BLaER1 (cell line): ENCODE measurements at regions not wholly inside any gene's neighbourhood (a gene's known extent, or its start where the extent isn't known, plus 50 kb on each side); places are given as distances from the start of the nearest gene placed in this dataset.

Source experiments
- H3K27ac ChIP-seq: shearing (Covaris generic); formaldehyde crosslinking; 2 replicates; pipeline ENCODE4 v1.8.1; 2022
- H3K27me3 ChIP-seq: shearing (Covaris generic); formaldehyde crosslinking; 2 replicates; pipeline ENCODE4 v1.8.1; 2022
- H3K36me3 ChIP-seq: shearing (Covaris generic); formaldehyde crosslinking; 2 replicates; pipeline ENCODE4 v1.8.1; 2022
- H3K4me1 ChIP-seq: shearing (Covaris generic); formaldehyde crosslinking; 2 replicates; pipeline ENCODE4 v1.8.1; 2022
- H3K4me2 ChIP-seq: shearing (Covaris generic); formaldehyde crosslinking; 2 replicates; pipeline ENCODE4 v1.8.1; 2022
- H3K4me3 ChIP-seq: shearing (Covaris generic); formaldehyde crosslinking; 2 replicates; pipeline ENCODE4 v1.8.1; 2022
- H3K9ac ChIP-seq: shearing (Covaris generic); formaldehyde crosslinking; 2 replicates; pipeline ENCODE4 v1.8.1; 2022
- H3K9me3 ChIP-seq: shearing (Covaris generic); formaldehyde crosslinking; 2 replicates; pipeline ENCODE4 v1.8.1; 2022
- H4K20me1 ChIP-seq: shearing (Covaris generic); formaldehyde crosslinking; 2 replicates; pipeline ENCODE4 v1.8.1; 2022
- Cebpa-rat ChIP-seq: shearing (Covaris generic); IDR thresholded peaks from 2 replicates; pipeline ENCODE4 v1.8.1; 2022

- no peak overlapping the region for H3K27ac ChIP-seq
Measured at GRCh38 chr9:91056917-91057316, 255.3 kb downstream of the SYK start.

DNA sequence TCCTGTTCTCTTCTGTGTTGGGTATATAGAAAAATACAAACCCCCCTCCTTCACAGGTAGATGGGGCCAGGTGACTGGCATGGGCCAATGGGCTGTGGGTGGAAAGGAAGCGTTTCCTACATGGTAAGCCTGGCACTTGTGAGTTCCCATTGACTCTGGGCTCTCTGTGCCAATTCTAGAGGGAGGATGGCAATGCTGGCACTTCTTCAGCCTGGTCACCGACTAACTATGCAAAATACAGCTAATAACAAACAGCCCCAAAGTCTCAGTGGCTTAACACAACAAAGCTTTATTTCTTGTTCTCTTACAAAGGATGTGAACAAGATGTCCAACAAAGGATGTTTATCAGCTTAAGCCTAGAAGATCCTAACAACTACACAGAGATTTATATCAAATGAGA is 258.1 kb downstream of the SYK start:
- Histone ChIP-seq H3K9ac (no peak overlapping the region), H3K27ac (no peak overlapping the region), H3K4me3 (no peak overlapping the region), H4K20me1 (no peaks in the 10 kb centered on the region), H3K27me3 (no peaks in the 10 kb centered on the region), H3K4me1 (peaks cover 11% of the 10 kb centered on the region), H3K36me3 (no peaks in the 10 kb centered on the region), H3K4me2 (no peak overlapping the region), H3K9me3 (0 out of 2 replicates have a peak, but pooled peaks cover 4% of the 10 kb centered on the region)
- TF ChIP-seq Cebpa-rat: no peak

More at GRCh38 chr9:91056917-91057316, 255.3 kb downstream of the SYK start:
- Histone ChIP-seq H3K27me3 (no peaks in the 10 kb centered on the region), H3K9ac (no peak overlapping the region), H3K4me3 (no peak overlapping the region), H3K36me3 (no peaks in the 10 kb centered on the region), H3K4me1 (peaks cover 11% of the 10 kb centered on the region), H3K4me2 (no peak overlapping the region), H4K20me1 (no peaks in the 10 kb centered on the region), H3K9me3 (no peaks in the 10 kb centered on the region)
- TF ChIP-seq Cebpa-rat: no peak

DNA sequence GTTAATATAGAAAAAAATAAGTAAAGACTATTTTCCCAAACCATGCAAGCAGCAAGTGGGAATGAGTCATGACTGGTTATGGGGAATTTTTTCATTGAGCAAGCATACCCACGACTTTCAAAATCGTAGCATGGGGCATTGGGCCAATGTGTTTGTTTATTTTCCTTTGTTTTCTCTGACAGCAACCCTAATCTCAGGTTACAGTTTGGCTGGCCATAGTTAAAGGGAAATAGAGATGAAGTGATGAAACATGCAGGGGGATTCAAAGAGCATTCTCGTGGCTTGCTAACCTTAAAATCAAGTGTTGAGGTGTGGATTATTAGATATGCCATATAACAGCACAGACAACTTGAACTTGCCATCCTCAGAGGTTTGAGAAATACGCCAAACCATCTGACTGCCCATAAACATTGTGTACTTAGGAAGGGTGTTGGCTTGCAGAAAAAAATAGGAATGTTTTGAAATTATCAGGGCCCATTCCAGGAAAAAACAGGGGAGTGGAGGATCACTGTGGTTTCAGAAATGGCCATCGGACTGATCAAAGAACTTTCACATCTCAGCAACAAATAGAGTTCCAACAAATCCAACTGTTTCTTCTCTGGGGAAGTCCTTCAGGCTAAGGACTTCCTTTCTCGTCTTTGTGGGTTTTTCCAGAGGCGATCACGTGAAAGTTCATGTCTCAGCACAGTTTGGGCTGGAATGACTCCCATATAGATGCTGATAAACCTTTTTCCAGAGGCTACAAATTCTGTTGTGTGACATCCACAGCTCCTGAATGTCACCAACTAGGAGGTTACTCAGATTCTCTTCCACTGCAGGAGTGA is 259.1 kb downstream of the SYK start:
- H3K4me2 ChIP-seq: peak overlapping the region; percentile 45

GRCh38 chr9:91061506-91061905 is 259.9 kb downstream of the SYK start:
- no peak overlapping the region for H3K9ac ChIP-seq
- H3K4me1 ChIP-seq: peaks cover 11% of the 10 kb centered on the region
- H3K27ac ChIP-seq: no peak overlapping the region
- no peaks in the 10 kb centered on the region for H4K20me1 ChIP-seq
- H3K9me3 ChIP-seq: 0 out of 2 replicates have a peak, but pooled peaks cover 4% of the 10 kb centered on the region
- TF ChIP-seq Cebpa-rat: no peak
- no peak overlapping the region for H3K4me3 ChIP-seq
- no peaks in the 10 kb centered on the region for H3K36me3 ChIP-seq
- H3K27me3 ChIP-seq: no peaks in the 10 kb centered on the region
- H3K4me2 ChIP-seq: no peak overlapping the region; the same call in 1 of the 2 replicates

More for the DNA sequence above, 259.1 kb downstream of the SYK start:
- H3K36me3 ChIP-seq: no peaks in the 10 kb centered on the region
- TF ChIP-seq Cebpa-rat: no peak
- H3K4me3 ChIP-seq: no peak overlapping the region
- H3K9ac ChIP-seq: no peak overlapping the region
- no peaks in the 10 kb centered on the region for H3K27me3 ChIP-seq
- H3K27ac ChIP-seq: no peak overlapping the region
- 0 out of 2 replicates have a peak, but pooled peaks cover 4% of the 10 kb centered on the region for H3K9me3 ChIP-seq
- peaks cover 11% of the 10 kb centered on the region for H3K4me1 ChIP-seq
- H4K20me1 ChIP-seq: no peaks in the 10 kb centered on the region

DNA sequence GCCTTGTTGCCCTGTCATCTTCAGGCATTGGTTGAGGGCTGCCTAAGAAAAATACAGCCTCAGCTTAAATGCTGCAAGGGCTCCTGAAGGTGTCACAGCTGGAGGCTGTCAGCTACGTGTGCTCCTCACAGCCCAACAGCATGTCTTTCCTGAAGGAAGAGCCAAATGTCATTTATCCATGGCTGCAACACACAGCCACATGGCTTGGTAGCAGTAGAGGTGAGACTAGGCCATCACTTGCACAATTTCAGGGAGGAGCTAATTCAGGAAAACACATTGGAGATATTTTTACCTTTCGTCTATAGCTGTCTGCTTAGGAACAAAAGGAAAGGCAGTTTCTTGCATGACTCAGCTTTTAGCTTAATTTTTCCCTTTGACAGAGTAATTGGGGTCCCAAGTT is 260.7 kb downstream of the SYK start:
- H3K4me2 ChIP-seq: no peak overlapping the region
- H3K27ac ChIP-seq: no peak overlapping the region
- H3K9ac ChIP-seq: no peak overlapping the region

DNA sequence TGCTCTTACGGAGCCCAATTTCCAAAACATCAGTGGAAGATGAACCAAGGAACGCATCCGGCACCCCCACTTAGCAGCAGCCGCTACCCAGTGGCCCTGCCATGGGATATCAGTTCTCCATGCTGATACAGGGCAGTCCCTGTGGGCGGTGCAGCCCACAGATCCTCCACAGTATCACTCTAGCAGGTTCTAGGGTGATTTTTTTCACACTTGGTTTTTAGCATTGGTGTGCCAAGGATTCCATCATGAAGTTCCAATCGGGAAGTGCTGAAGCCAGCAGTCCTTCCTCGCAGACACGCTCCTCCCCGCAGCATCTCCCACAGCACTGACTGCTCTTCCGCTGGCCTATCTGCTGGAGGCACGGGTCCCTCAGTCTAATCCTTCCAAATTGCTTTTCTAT is 261.9 kb downstream of the SYK start:
- peaks cover 11% of the 10 kb centered on the region for H3K4me1 ChIP-seq
- H3K4me2 ChIP-seq: no peak overlapping the region
- H3K27me3 ChIP-seq: no peaks in the 10 kb centered on the region
- no peak overlapping the region for H3K4me3 ChIP-seq
- H3K27ac ChIP-seq: no peak overlapping the region
- no peaks in the 10 kb centered on the region for H3K36me3 ChIP-seq
- H4K20me1 ChIP-seq: no peaks in the 10 kb centered on the region
- 0 out of 2 replicates have a peak, but pooled peaks cover 5% of the 10 kb centered on the region for H3K9me3 ChIP-seq
- H3K9ac ChIP-seq: no peak overlapping the region
- TF ChIP-seq Cebpa-rat: no peak

More for the DNA sequence above, 260.7 kb downstream of the SYK start:
- no peaks in the 10 kb centered on the region for H3K27me3 ChIP-seq
- H3K4me1 ChIP-seq: peaks cover 11% of the 10 kb centered on the region
- no peaks in the 10 kb centered on the region for H3K36me3 ChIP-seq
- H3K9me3 ChIP-seq: 0 out of 2 replicates have a peak, but pooled peaks cover 4% of the 10 kb centered on the region
- no peaks in the 10 kb centered on the region for H4K20me1 ChIP-seq
- no peak for TF ChIP-seq Cebpa-rat
- no peak overlapping the region for H3K4me3 ChIP-seq

DNA sequence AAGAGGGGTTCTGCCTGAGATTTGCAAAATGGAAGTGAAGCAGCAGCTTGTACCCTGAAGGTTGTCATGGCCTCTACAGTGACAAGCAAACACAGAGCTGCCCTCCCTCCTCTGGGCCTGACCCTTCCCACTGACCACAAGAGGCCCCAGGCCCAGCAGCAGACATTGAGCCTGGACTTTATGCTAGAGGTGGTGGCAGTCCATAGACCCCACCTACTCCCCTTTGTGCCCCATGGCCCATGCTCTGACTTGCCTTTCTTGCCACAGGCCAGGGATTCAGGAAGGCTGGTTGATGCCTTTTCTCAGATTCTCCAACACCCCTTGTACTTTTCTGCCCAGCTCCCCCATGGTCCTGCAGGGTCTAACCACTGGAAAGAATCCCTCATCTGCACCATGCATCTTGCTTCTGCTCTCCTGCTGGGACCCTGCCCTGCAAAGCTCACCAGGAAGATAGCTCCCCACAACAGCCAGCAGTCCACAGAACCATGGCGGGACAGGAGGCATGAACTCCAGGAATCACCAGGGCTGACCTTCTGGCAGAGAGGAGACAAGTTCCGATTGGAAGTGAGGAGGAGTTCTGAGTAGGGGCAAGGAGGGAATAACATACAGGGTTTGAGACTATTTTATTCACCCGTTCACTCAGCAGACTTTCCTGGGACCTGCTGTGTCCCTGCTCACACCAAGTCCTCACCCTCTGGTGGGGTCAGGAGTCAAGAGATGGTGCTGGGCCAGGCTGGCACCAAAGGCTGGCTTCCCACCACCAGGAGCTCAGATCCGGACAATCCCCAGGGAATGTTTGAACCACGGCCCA is 263.8 kb downstream of the SYK start:
- no peak overlapping the region for H3K4me3 ChIP-seq
- no peak overlapping the region for H3K27ac ChIP-seq
- 0 out of 2 replicates have a peak, but pooled peaks cover 12% of the 10 kb centered on the region for H3K9me3 ChIP-seq
- H4K20me1 ChIP-seq: no peaks in the 10 kb centered on the region
- peaks cover 11% of the 10 kb centered on the region for H3K4me1 ChIP-seq
- H3K36me3 ChIP-seq: no peaks in the 10 kb centered on the region
- H3K9ac ChIP-seq: no peak overlapping the region
- no peak overlapping the region for H3K4me2 ChIP-seq
- H3K27me3 ChIP-seq: no peaks in the 10 kb centered on the region
- TF ChIP-seq Cebpa-rat: no peak

DNA sequence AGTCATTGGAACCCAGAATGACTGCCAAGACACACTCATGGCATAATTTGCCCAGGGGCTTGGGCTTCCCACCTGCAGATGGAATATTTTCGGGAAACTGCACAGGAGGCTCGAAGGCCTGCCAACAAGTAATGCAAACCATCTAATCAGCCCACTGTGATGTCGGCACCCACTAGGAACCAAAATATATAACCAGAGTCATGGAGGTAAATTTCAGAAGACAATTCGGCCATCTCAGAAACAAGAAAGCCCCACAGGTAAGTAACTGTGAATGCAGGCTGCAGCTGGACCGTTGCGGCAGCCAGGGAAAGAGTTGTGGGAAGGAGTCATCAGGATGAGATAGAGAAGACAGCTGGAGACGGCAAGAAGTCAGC is 264.4 kb downstream of the SYK start:
- Histone ChIP-seq H3K9ac (no peak overlapping the region), H3K4me2 (no peak overlapping the region), H4K20me1 (no peaks in the 10 kb centered on the region), H3K36me3 (no peaks in the 10 kb centered on the region), H3K4me3 (no peak overlapping the region), H3K27me3 (no peaks in the 10 kb centered on the region), H3K4me1 (peaks cover 7% of the 10 kb centered on the region), H3K9me3 (0 out of 2 replicates have a peak, but pooled peaks cover 12% of the 10 kb centered on the region), H3K27ac (no peak overlapping the region)
- no peak for TF ChIP-seq Cebpa-rat

- no peak overlapping the region for H3K27ac ChIP-seq
Measured at GRCh38 chr9:91066856-91067255, 265.2 kb downstream of the SYK start.

More at GRCh38 chr9:91066856-91067255, 265.2 kb downstream of the SYK start:
- Histone ChIP-seq H3K9ac (no peak overlapping the region), H4K20me1 (no peaks in the 10 kb centered on the region), H3K4me2 (no peak overlapping the region), H3K9me3 (0 out of 2 replicates have a peak, but pooled peaks cover 12% of the 10 kb centered on the region), H3K4me3 (no peak overlapping the region), H3K27me3 (no peaks in the 10 kb centered on the region), H3K36me3 (no peaks in the 10 kb centered on the region), H3K4me1 (no peaks in the 10 kb centered on the region)
- TF ChIP-seq Cebpa-rat: no peak
